Ishikawa (cell line): ENCODE measurements at regions not wholly inside any gene's neighbourhood (a gene's known extent, or its start where the extent isn't known, plus 50 kb on each side); places are given as distances from the start of the nearest gene placed in this dataset.

Source experiments
- CEBPB ChIP-seq: IDR thresholded peaks from 2 replicates; pipeline ENCODE4 v1.6.1; 2012
- CREB1 ChIP-seq: IDR thresholded peaks from 2 replicates; pipeline ENCODE4 v1.6.1; 2012; ENCODE audit warnings: low read depth
- EGR1 ChIP-seq: IDR thresholded peaks from 2 replicates; pipeline ENCODE4 v1.6.1; 2012
- EP300 ChIP-seq: IDR thresholded peaks from 2 replicates; pipeline ENCODE4 v1.6.1; 2012; ENCODE audit warnings: borderline replicate concordance
- FOXM1 ChIP-seq: IDR thresholded peaks from 2 replicates; pipeline ENCODE4 v1.6.1; 2012; ENCODE audit warnings: low read depth, borderline replicate concordance
- MAX ChIP-seq: IDR thresholded peaks from 2 replicates; pipeline ENCODE4 v1.6.1; 2012
- NFIC ChIP-seq: IDR thresholded peaks from 2 replicates; pipeline ENCODE4 v1.6.1; 2012
- RAD21 ChIP-seq: IDR thresholded peaks from 2 replicates; pipeline ENCODE4 v1.6.1; 2012; ENCODE audit warnings: low read depth
- REST ChIP-seq: IDR thresholded peaks from 2 replicates; pipeline ENCODE4 v1.6.1; 2012; ENCODE audit warnings: low read depth, mild to moderate bottlenecking
- TAF1 ChIP-seq: IDR thresholded peaks from 2 replicates; pipeline ENCODE4 v1.6.1; 2012; ENCODE audit warnings: low read depth, mild to moderate bottlenecking
- TCF12 ChIP-seq: IDR thresholded peaks from 2 replicates; pipeline ENCODE4 v1.6.1; 2012; ENCODE audit warnings: low read depth
- TEAD4 ChIP-seq: IDR thresholded peaks from 2 replicates; pipeline ENCODE4 v1.6.1; 2012
- USF1 ChIP-seq: IDR thresholded peaks from 2 replicates; pipeline ENCODE4 v1.6.1; 2012
- YY1 ChIP-seq: IDR thresholded peaks from 2 replicates; pipeline ENCODE4 v1.6.1; 2012; ENCODE audit warnings: low read depth
- ZBTB7A ChIP-seq: IDR thresholded peaks from 2 replicates; pipeline ENCODE4 v1.6.1; 2012; ENCODE audit warnings: low read depth

- no peak for TF ChIP-seq TCF12
- no peak for TF ChIP-seq EP300
- TF ChIP-seq TAF1: no peak
- TF ChIP-seq USF1: no peak
- no peak for TF ChIP-seq MAX
- no peak for TF ChIP-seq ZBTB7A
- no peak for TF ChIP-seq TEAD4
- TF ChIP-seq FOXM1: no peak
- no peak for TF ChIP-seq REST
- no peak for TF ChIP-seq CREB1
- no peak for TF ChIP-seq CEBPB
- no peak for TF ChIP-seq NFIC
- TF ChIP-seq RAD21: no peak
- TF ChIP-seq EGR1: no peak
- TF ChIP-seq YY1: no peak
Observed at GRCh38 chrX:106331606-106332005, 163.5 kb downstream of the PWWP3B start.

- TF ChIP-seq CREB1 (no peak), TAF1 (no peak), CEBPB (no peak), TCF12 (no peak), RAD21 (no peak), ZBTB7A (no peak), EP300 (no peak)
Observed at GRCh38 chrX:106341823-106342222, 173.7 kb downstream of the PWWP3B start.

DNA sequence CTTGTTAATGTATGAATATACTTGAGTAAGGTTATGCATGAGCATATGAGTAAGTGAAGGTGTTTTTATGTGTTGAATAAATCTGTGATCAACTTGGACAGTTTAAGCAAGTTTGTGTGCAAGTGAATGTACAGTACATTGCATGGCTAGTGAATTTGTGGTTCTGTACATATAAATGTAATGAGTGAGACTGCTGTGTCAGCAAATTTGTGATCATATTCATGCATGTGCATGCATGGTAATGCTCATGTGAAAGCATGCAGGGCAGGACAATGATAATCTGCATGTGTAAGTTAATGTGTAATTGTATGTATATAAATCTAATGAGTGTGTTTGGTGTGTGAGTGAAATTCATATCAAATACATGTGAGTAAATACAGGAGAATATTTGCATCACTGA lies 188.5 kb downstream of the PWWP3B start:
- no peak for TF ChIP-seq TCF12
- no peak for TF ChIP-seq EP300
- no peak for TF ChIP-seq CREB1

DNA sequence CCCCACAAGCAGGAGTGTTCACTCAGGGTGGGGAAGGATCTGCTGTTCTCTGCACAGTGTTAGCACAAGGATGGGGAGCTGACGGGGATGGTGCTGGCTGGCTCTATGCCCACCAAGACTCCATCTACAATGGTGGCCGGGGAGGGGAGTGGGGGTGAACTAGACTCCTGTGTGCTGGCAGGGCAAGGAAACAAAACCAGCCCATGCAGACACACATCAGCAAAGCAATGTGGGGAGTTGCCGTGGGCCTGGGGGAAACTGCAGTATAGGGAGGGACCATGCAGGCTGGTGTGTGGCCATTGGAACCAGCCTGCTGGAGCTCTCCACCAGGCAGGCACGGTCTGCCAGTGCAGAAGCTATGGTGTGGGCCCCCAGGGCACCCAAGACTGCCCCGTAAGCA lies 195.1 kb downstream of the PWWP3B start:
- no peak for TF ChIP-seq RAD21
- TF ChIP-seq NFIC: no peak
- TF ChIP-seq ZBTB7A: no peak
- no peak for TF ChIP-seq TEAD4
- TF ChIP-seq EP300: no peak
- no peak for TF ChIP-seq YY1
- TF ChIP-seq FOXM1: no peak
- no peak for TF ChIP-seq CREB1
- TF ChIP-seq TAF1: no peak
- TF ChIP-seq USF1: no peak
- TF ChIP-seq REST: no peak
- no peak for TF ChIP-seq MAX
- TF ChIP-seq EGR1: no peak
- no peak for TF ChIP-seq TCF12
- TF ChIP-seq CEBPB: no peak

- TF ChIP-seq USF1: no peak
- no peak for TF ChIP-seq EGR1
- TF ChIP-seq ZBTB7A: no peak
- no peak for TF ChIP-seq RAD21
- no peak for TF ChIP-seq TAF1
- no peak for TF ChIP-seq YY1
- TF ChIP-seq CEBPB: no peak
Observed at GRCh38 chrX:106378616-106379015, 210.5 kb downstream of the PWWP3B start.

GRCh38 chrX:106391284-106391911 lies 220.4 kb upstream of the RADX start:
- TF ChIP-seq USF1: no peak
- no peak for TF ChIP-seq EGR1
- TF ChIP-seq CREB1: no peak
- no peak for TF ChIP-seq REST
- TF ChIP-seq TEAD4: no peak
- TF ChIP-seq MAX: no peak
- TF ChIP-seq RAD21: no peak
- TF ChIP-seq YY1: no peak
